ENCODE measurements at regions not wholly inside any gene's neighbourhood (a gene's known extent, or its start where the extent isn't known, plus 50 kb on each side); places are given as distances from the start of the nearest gene placed in this dataset.

GRCh38 chr18:26652501-26652900, 104.1 kb upstream of the KCTD1 start:
- no peak for TF ChIP-seq TAF1 (IDR thresholded peaks at IDR 0.05; ENCODE audit: borderline replicate concordance, low read depth, low read length)
- TF ChIP-seq EP300 (IDR thresholded peaks at IDR 0.05; ENCODE audit: borderline replicate concordance in 1 of 2, low read depth in 1 of 2, low read length in 1 of 2), result no peak
- no peak for TF ChIP-seq CTCF (IDR thresholded peaks at IDR 0.05)

Measured in SK-N-SH (cell line).